Calu3 (cell line): ENCODE measurements at regions not wholly inside any gene's neighbourhood (a gene's known extent, or its start where the extent isn't known, plus 50 kb on each side); places are given as distances from the start of the nearest gene placed in this dataset.

Experiments
- BruUV-seq: library from RNA; stranded (reverse); fragments of 400-500 nt; replicated peaks from 2 replicates; lab custom pipeline; 2021; lab: Mats Ljungman, UMichigan
- CTCF ChIA-PET: fragments of 300-600 bp; sonication (Branson Sonifier 250); formaldehyde crosslinking; loops from one replicate; lab custom pipeline; 2022; ENCODE audit warnings: antibody characterized with exemption; lab: Charles Lee
- DNase-seq: peaks from one replicate; pipeline ENCODE4 v3.0.0; 2022
- H3K27ac Mint-ChIP-seq: one replicate; pipeline ENCODE4 v1.8.0; 2022; ENCODE audit warnings: mixed read lengths; ENCODE audit not compliant: unreplicated experiment
- H3K27me3 Mint-ChIP-seq: one replicate; pipeline ENCODE4 v1.8.0; 2022; ENCODE audit warnings: mixed read lengths; ENCODE audit not compliant: unreplicated experiment
- H3K36me3 Mint-ChIP-seq: one replicate; pipeline ENCODE4 v1.8.0; 2022; ENCODE audit warnings: mild to moderate bottlenecking, moderate library complexity, mixed read lengths; ENCODE audit not compliant: insufficient read depth, unreplicated experiment
- H3K4me1 Mint-ChIP-seq: one replicate; pipeline ENCODE4 v1.8.0; 2022; ENCODE audit warnings: mild to moderate bottlenecking, low read depth, mixed read lengths; ENCODE audit not compliant: unreplicated experiment
- H3K4me3 Mint-ChIP-seq: one replicate; pipeline ENCODE4 v1.8.0; 2022; ENCODE audit warnings: mild to moderate bottlenecking, low read depth, moderate library complexity, mixed read lengths; ENCODE audit not compliant: unreplicated experiment
- H3K9me3 Mint-ChIP-seq: one replicate; pipeline ENCODE4 v1.8.0; 2022; ENCODE audit warnings: low read depth, mixed read lengths; ENCODE audit not compliant: unreplicated experiment
- CTCF ChIP-seq: fragments of 200-600 bp; IDR thresholded peaks from one replicate; pipeline ENCODE4 v1.8.0; 2022; ENCODE audit warnings: antibody characterized with exemption; ENCODE audit not compliant: unreplicated experiment
- intact Hi-C: fragments of 100-400 bp; cut with micrococcal nuclease; formaldehyde crosslinking; loops from one replicate; pipeline ENCODE4 v1.10.0; 2022; ENCODE audit not compliant: unreplicated experiment

GRCh38 chr19:56988299-56988698 is 131.5 kb upstream of the USP29 start:
- DNase-seq = no peak
- no TSS peak for BruUV-seq
- Mint-ChIP-seq H3K36me3 (no peaks in the 10 kb centered on the region), H3K4me1 (no peaks in the 10 kb centered on the region), H3K4me3 (no peak overlapping the region), H3K27ac (no peak overlapping the region), H3K9me3 (peaks cover 31% of the 10 kb centered on the region), H3K27me3 (no peaks in the 10 kb centered on the region)
- no peak for TF ChIP-seq CTCF
- intact Hi-C loops = no loop called here
- CTCF ChIA-PET = no interaction called here

GRCh38 chr19:56991912-56992311 is 127.9 kb upstream of the USP29 start:
- H3K9me3 Mint-ChIP-seq = peaks cover 36% of the 10 kb centered on the region
- no peak for TF ChIP-seq CTCF
- no peaks in the 10 kb centered on the region for H3K27me3 Mint-ChIP-seq
- CTCF ChIA-PET = no interaction called here
- H3K4me3 Mint-ChIP-seq = no peak overlapping the region
- H3K27ac Mint-ChIP-seq = no peak overlapping the region
- H3K4me1 Mint-ChIP-seq = no peaks in the 10 kb centered on the region
- no peak for DNase-seq
- intact Hi-C loops = no loop called here
- H3K36me3 Mint-ChIP-seq = peaks cover 3% of the 10 kb centered on the region
- BruUV-seq = no TSS peak

GRCh38 chr19:56993851-56994250 is 125.9 kb upstream of the USP29 start:
- Mint-ChIP-seq H3K27ac (no peak overlapping the region), H3K36me3 (peaks cover 3% of the 10 kb centered on the region), H3K4me3 (no peak overlapping the region), H3K4me1 (no peaks in the 10 kb centered on the region), H3K9me3 (peaks cover 29% of the 10 kb centered on the region), H3K27me3 (no peaks in the 10 kb centered on the region)
- intact Hi-C loops = no loop called here
- TF ChIP-seq CTCF = no peak
- DNase-seq = no peak
- CTCF ChIA-PET = interaction anchor here (0.8 kb wide), 1 partner anchor 19 kb away, joined by 4 read pairs; no protein-coding TSS in a partner anchor
- BruUV-seq = no TSS peak

- Mint-ChIP-seq H3K36me3 (peaks cover 3% of the 10 kb centered on the region), H3K4me3 (no peak overlapping the region), H3K27me3 (no peaks in the 10 kb centered on the region), H3K27ac (no peak overlapping the region), H3K9me3 (peaks cover 28% of the 10 kb centered on the region), H3K4me1 (no peaks in the 10 kb centered on the region)
- CTCF ChIA-PET = interaction anchor here (0.8 kb wide), 1 partner anchor 18 kb away, joined by 4 read pairs; no protein-coding TSS in a partner anchor
- no TSS peak for BruUV-seq
- intact Hi-C loops = no loop called here
- TF ChIP-seq CTCF = no peak
- DNase-seq = no peak
These were observed 125.4 kb upstream of the USP29 start for GRCh38 chr19:56994251-56995017.
